ENCODE measurements at regions not wholly inside any gene's neighbourhood (a gene's known extent, or its start where the extent isn't known, plus 50 kb on each side); places are given as distances from the start of the nearest gene placed in this dataset.

GRCh38 chr7:46713868-46714596 is 793.0 kb upstream of the IGFBP3 start:
- no peaks in the 10 kb centered on the region for H3K9me3 ChIP-seq
- DNase-seq: peak in 1 of 2 donors; percentile 60
- H3K4me3 ChIP-seq: no peak overlapping the region
- no peak overlapping the region for H3K27ac ChIP-seq
- TF ChIP-seq POLR2A (IDR thresholded peaks at IDR 0.05): no peak
- TF ChIP-seq, protein P1, sequence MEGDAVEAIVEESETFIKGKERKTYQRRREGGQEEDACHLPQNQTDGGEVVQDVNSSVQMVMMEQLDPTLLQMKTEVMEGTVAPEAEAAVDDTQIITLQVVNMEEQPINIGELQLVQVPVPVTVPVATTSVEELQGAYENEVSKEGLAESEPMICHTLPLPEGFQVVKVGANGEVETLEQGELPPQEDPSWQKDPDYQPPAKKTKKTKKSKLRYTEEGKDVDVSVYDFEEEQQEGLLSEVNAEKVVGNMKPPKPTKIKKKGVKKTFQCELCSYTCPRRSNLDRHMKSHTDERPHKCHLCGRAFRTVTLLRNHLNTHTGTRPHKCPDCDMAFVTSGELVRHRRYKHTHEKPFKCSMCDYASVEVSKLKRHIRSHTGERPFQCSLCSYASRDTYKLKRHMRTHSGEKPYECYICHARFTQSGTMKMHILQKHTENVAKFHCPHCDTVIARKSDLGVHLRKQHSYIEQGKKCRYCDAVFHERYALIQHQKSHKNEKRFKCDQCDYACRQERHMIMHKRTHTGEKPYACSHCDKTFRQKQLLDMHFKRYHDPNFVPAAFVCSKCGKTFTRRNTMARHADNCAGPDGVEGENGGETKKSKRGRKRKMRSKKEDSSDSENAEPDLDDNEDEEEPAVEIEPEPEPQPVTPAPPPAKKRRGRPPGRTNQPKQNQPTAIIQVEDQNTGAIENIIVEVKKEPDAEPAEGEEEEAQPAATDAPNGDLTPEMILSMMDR (IDR thresholded peaks at IDR 0.05): no peak
- intact Hi-C loops (cut with DNase I; ENCODE audit: low total_unique reads): no loop called here
- no peaks in the 10 kb centered on the region for H3K36me3 ChIP-seq
- no peaks in the 10 kb centered on the region for H3K4me1 ChIP-seq
- H3K27me3 ChIP-seq: no peaks in the 10 kb centered on the region

DNA sequence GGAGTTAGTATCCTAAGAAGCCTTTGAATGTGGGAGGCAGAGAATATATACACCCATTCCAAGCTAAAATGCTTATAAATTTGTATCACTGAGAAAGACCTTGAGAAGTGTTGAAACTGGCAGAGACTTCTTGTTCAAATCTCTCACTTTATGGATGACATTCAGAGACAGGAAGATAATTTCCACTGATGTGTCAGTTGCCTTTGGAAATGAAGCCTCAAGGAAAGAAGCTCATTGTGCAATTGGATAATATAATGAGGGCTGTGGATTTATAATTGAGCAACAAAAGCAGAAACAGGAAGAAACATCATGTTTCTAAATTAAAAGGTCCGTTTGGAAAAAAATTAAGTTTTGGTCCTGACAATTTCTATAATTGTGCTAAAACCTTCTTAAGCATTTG is 789.9 kb upstream of the IGFBP3 start:
- intact Hi-C loops (cut with DNase I; ENCODE audit: low total_unique reads): no loop called here
- no peak overlapping the region for H3K4me3 ChIP-seq

DNA sequence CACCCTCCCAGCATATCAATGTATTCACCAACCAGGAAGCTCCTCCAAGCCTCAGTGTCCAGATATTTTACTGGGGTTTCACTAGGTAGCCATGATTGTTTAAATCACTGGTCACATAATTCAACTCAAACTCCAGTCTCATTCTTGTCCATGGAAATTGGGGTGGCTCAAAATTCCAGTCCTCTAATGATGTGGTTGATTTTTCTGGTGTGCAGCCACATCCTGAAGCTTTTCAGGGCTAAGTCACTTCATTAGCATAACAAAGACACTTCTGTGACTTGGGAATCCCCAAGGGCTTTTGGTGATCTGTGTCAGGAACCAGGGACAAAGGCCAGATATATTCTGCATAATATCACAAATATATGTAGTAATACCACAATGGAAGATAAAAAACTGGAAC is 786.9 kb upstream of the IGFBP3 start:
- H3K27me3 ChIP-seq: no peaks in the 10 kb centered on the region
- H3K27ac ChIP-seq: no peak overlapping the region
- DNase-seq: no peak
- H3K9me3 ChIP-seq: no peaks in the 10 kb centered on the region
- no peaks in the 10 kb centered on the region for H3K36me3 ChIP-seq
- H3K4me3 ChIP-seq: no peak overlapping the region
- no peak for TF ChIP-seq POLR2A (IDR thresholded peaks at IDR 0.05)
- TF ChIP-seq, protein P1 (IDR thresholded peaks at IDR 0.05): no peak
- no peaks in the 10 kb centered on the region for H3K4me1 ChIP-seq
- intact Hi-C loops (cut with DNase I; ENCODE audit: low total_unique reads): no loop called here

More for the DNA sequence above, 789.9 kb upstream of the IGFBP3 start:
- no peaks in the 10 kb centered on the region for H3K27me3 ChIP-seq
- DNase-seq: no peak
- peak overlapping the region in 1 of 2 donors; percentile 27 for H3K27ac ChIP-seq
- H3K9me3 ChIP-seq: no peaks in the 10 kb centered on the region
- no peaks in the 10 kb centered on the region for H3K36me3 ChIP-seq
- TF ChIP-seq POLR2A (IDR thresholded peaks at IDR 0.05): no peak
- TF ChIP-seq, protein P1 (IDR thresholded peaks at IDR 0.05): no peak
- no peaks in the 10 kb centered on the region for H3K4me1 ChIP-seq

GRCh38 chr7:46705386-46706255 is 784.5 kb upstream of the IGFBP3 start:
- no peak for TF ChIP-seq POLR2A (IDR thresholded peaks at IDR 0.05)
- TF ChIP-seq, protein P1 (IDR thresholded peaks at IDR 0.05): no peak
- Histone ChIP-seq H3K27me3 (no peaks in the 10 kb centered on the region), H3K9me3 (no peaks in the 10 kb centered on the region), H3K4me1 (no peaks in the 10 kb centered on the region), H3K36me3 (no peaks in the 10 kb centered on the region), H3K4me3 (no peak overlapping the region), H3K27ac (no peak overlapping the region)
- no peak for DNase-seq
- intact Hi-C loops (cut with DNase I; ENCODE audit: low total_unique reads): no loop called here

- no peaks in the 10 kb centered on the region for H3K9me3 ChIP-seq
- H3K4me3 ChIP-seq: no peak overlapping the region
- no peak for DNase-seq
- TF ChIP-seq POLR2A (IDR thresholded peaks at IDR 0.05): no peak
- TF ChIP-seq, protein P1 (IDR thresholded peaks at IDR 0.05): no peak
- H3K36me3 ChIP-seq: no peaks in the 10 kb centered on the region
- no peaks in the 10 kb centered on the region for H3K4me1 ChIP-seq
- intact Hi-C loops (cut with DNase I; ENCODE audit: low total_unique reads): no loop called here
- no peaks in the 10 kb centered on the region for H3K27me3 ChIP-seq
- no peak overlapping the region for H3K27ac ChIP-seq
Measured at GRCh38 chr7:46696741-46697140, 775.7 kb upstream of the IGFBP3 start.
